Bronchial epithelial cell (primary cell): ENCODE measurements at regions not wholly inside any gene's neighbourhood (a gene's known extent, or its start where the extent isn't known, plus 50 kb on each side); places are given as distances from the start of the nearest gene placed in this dataset.

Source experiments
- DNase-seq: peaks from one replicate; pipeline ENCODE4 v3.0.0-alpha.2; 2010; ENCODE audit warnings: low read depth
- FAIRE-seq: peaks from 2 replicates; lab custom pipeline; 2011; peaks lifted over from hg19 to GRCh38; lab: Jason Lieb, UNC
- H3K27me3 ChIP-seq: 2 replicates; pipeline ENCODE4 v1.5.1; 2011; ENCODE audit warnings: low read length; ENCODE audit not compliant: control insufficient read depth, insufficient read depth
- H3K36me3 ChIP-seq: 2 replicates; pipeline ENCODE4 v1.5.1; 2011; ENCODE audit warnings: low read length; ENCODE audit not compliant: control insufficient read depth, insufficient read depth
- H3K4me3 ChIP-seq: 2 replicates; pipeline ENCODE4 v1.5.1; 2011; ENCODE audit warnings: mild to moderate bottlenecking, low read depth, low read length, control low read depth
- TF ChIP-seq, protein P1 (sequence below): IDR thresholded peaks from 2 replicates; pipeline ENCODE4 v1.5.1; 2011; ENCODE audit warnings: mild to moderate bottlenecking, moderate library complexity, low read length, control low read depth, inconsistent platforms; ENCODE audit not compliant: insufficient read depth, severe bottlenecking

DNA sequence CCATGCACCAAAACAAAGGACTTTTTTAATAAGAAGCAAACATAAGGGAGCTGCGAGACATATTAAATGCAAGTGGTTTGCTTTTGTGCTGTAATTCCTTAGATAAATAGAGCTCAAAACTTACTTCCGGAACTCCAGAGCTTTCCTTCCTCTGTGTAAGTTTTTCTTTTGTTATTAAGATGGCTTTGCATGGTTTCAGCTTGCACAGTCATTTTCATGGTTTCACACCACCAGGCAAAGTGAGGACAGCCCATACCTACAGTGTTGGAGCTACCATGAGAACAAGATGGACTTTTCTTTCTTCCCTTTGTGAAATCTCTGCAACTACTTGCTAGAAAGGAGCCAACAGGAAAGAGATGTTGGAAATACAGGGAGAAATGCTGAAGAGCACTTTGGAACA lies 368.0 kb downstream of the SETD4 start:
- Histone ChIP-seq H3K27me3 (no peaks in the 10 kb centered on the region), H3K4me3 (no peak overlapping the region), H3K36me3 (no peaks in the 10 kb centered on the region)
- DNase-seq, result no peak
- peak; percentile 80 for FAIRE-seq
- TF ChIP-seq, protein P1, sequence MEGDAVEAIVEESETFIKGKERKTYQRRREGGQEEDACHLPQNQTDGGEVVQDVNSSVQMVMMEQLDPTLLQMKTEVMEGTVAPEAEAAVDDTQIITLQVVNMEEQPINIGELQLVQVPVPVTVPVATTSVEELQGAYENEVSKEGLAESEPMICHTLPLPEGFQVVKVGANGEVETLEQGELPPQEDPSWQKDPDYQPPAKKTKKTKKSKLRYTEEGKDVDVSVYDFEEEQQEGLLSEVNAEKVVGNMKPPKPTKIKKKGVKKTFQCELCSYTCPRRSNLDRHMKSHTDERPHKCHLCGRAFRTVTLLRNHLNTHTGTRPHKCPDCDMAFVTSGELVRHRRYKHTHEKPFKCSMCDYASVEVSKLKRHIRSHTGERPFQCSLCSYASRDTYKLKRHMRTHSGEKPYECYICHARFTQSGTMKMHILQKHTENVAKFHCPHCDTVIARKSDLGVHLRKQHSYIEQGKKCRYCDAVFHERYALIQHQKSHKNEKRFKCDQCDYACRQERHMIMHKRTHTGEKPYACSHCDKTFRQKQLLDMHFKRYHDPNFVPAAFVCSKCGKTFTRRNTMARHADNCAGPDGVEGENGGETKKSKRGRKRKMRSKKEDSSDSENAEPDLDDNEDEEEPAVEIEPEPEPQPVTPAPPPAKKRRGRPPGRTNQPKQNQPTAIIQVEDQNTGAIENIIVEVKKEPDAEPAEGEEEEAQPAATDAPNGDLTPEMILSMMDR, result no peak

DNA sequence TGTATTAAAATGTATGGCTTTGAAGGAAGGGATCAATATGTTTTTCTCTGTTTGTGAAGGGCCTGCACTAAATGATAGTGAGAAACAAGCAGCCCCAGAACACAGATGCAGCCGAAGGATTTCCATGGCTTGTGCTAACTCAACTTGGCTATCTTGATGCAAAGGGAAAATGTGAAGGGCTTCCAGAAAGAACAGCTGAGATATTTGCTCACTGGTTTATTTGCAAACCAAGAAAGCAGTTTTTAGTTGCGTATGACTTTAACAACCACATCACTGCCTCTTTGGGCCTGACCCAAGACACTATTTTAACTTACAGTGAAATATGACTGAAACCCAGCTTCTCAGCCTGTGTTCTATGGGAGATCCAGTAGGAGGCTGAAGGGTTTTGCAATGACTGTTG lies 369.9 kb downstream of the SETD4 start:
- H3K27me3 ChIP-seq, result no peaks in the 10 kb centered on the region

DNA sequence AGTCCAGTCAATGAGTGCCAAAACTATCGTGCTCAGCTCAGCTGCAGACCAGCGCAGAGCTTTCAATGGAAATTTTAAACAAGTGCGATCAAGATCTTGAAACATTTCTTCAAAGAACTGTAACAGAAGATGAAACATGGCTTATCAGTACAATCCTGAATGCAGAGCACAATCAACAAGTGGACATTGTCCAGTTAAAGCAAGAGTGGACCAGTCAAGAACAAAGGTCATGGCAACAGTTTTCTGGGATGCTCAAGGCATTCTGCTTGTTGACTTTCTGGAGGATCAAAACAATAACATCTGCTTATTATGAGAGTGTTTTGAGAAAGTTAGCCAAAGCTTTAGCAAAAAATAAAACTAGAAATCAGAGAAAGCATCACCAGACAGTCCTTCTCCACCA lies 374.2 kb downstream of the SETD4 start:
- DNase-seq, result no peak
- Histone ChIP-seq H3K27me3 (peaks cover 2% of the 10 kb centered on the region), H3K4me3 (no peak overlapping the region), H3K36me3 (no peaks in the 10 kb centered on the region)
- TF ChIP-seq, protein P1, result no peak
- FAIRE-seq, result no peak

More for the DNA sequence above, 369.9 kb downstream of the SETD4 start:
- DNase-seq, result no peak
- FAIRE-seq, result no peak
- no peak overlapping the region for H3K4me3 ChIP-seq
- H3K36me3 ChIP-seq, result no peaks in the 10 kb centered on the region
- TF ChIP-seq, protein P1, result no peak

DNA sequence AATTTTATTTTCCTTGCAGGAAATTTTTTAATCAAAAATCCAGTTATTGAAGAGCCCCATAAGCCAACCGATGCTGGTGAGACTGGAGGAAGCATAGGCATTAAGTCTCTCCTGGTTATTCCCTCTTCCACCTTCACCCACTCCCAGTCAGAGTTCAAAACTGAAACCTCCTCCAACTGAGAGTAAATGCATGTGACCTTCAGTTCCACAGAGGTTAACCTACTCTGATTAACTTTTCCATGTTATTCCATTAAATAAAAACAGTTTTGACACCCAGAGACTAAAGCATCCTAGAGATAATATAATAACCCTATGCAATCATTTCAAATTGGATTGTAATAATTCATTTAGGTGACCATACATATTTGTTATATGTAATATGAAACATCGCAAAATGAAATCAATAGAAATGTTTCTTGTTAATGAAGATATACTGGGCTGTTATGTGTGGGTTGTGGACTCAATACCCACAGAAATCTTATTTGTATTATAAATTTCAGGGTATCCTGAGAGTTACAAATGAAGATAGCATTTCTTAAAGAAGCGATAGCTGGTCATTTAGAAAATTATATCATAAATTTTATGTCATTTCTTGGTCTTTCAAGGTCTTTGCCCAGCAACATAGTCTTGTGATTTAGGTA lies 376.5 kb downstream of the SETD4 start:
- H3K36me3 ChIP-seq, result no peaks in the 10 kb centered on the region
- H3K4me3 ChIP-seq, result no peak overlapping the region
- DNase-seq (no peak), FAIRE-seq (no peak)
- peaks cover 3% of the 10 kb centered on the region for H3K27me3 ChIP-seq
- TF ChIP-seq, protein P1, result no peak

DNA sequence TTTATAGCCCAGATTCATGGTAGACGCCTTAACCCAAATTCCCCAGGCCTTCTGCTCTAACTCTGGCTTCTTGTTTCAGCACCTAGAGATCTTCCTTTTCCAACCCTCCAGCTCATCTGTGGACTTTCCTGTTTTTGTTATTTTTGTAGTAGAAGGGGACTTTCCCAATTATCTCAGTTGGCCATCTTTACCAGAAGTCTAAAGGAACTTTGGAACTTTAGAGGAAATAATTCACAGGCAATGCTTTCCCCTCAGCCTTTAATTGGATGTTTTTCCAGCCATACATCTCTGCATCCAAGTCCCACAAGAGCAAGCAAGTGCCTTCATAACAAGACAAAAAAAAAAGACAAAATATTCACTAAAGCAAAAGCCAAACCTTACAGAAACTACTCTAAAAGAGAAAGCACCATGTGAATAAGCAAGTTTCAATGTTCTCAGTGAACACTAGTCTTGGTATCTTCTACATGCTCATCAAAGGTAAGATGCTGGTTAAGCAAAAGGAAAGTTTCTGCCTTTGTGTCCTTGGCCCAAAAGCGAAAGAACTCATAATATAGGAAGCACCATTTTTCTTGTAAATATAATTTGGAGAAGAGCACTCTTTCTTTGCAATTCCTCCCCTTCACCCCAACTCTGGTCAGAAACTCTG lies 377.3 kb downstream of the SETD4 start:
- DNase-seq (no peak), FAIRE-seq (no peak)
- Histone ChIP-seq H3K27me3 (peaks cover 3% of the 10 kb centered on the region), H3K4me3 (no peak overlapping the region), H3K36me3 (no peaks in the 10 kb centered on the region)
- TF ChIP-seq, protein P1, result no peak
